ENCODE measurements at regions not wholly inside any gene's neighbourhood (a gene's known extent, or its start where the extent isn't known, plus 50 kb on each side); places are given as distances from the start of the nearest gene placed in this dataset.

- TF ChIP-seq CTCF (IDR thresholded peaks at IDR 0.05) (no peak), EP300 (IDR thresholded peaks at IDR 0.05; ENCODE audit: low read depth) (no peak), POLR2A (IDR thresholded peaks at IDR 0.05) (no peak), POLR2AphosphoS5 (IDR thresholded peaks at IDR 0.05) (no peak)
Observed at GRCh38 chr9:105059252-105059651, 131.3 kb upstream of the ABCA1 start.
